Activated T-cell treated with anti-CD3 and anti-CD28 coated beads, Interleukin-2, amount 50 U/mL, for 4 hours (primary cell): ENCODE measurements at regions not wholly inside any gene's neighbourhood (a gene's known extent, or its start where the extent isn't known, plus 50 kb on each side); places are given as distances from the start of the nearest gene placed in this dataset.
"Not testable (repeated sequence)": the region's sequence is repeated elsewhere in the genome, so short reads cannot be mapped to it uniquely, and the experiment has no call there.

Experiments
- ATAC-seq, 2 donors: fragments of 200-7000 bp; cut with Tn5 transposase; one replicate each; pipeline ENCODE4 v1.10.0; 2021
- DNase-seq: peaks from one replicate; pipeline ENCODE4 v3.0.0-alpha.2; 2020
- H3K27me3 Mint-ChIP-seq: one replicate; pipeline ENCODE4 v1.8.0; 2021; ENCODE audit warnings: low read depth, mixed read lengths
- H3K36me3 Mint-ChIP-seq: one replicate; pipeline ENCODE4 v1.8.0; 2022; ENCODE audit warnings: mixed read lengths; ENCODE audit not compliant: insufficient read depth
- H3K4me1 Mint-ChIP-seq: one replicate; pipeline ENCODE4 v1.8.0; 2021; ENCODE audit warnings: low read depth, mixed read lengths
- H3K4me3 Mint-ChIP-seq: one replicate; pipeline ENCODE4 v1.8.0; 2021; ENCODE audit warnings: mild to moderate bottlenecking, moderate library complexity, mixed read lengths
- H3K9me3 Mint-ChIP-seq: one replicate; pipeline ENCODE4 v1.8.0; 2021; ENCODE audit warnings: mixed read lengths

DNA sequence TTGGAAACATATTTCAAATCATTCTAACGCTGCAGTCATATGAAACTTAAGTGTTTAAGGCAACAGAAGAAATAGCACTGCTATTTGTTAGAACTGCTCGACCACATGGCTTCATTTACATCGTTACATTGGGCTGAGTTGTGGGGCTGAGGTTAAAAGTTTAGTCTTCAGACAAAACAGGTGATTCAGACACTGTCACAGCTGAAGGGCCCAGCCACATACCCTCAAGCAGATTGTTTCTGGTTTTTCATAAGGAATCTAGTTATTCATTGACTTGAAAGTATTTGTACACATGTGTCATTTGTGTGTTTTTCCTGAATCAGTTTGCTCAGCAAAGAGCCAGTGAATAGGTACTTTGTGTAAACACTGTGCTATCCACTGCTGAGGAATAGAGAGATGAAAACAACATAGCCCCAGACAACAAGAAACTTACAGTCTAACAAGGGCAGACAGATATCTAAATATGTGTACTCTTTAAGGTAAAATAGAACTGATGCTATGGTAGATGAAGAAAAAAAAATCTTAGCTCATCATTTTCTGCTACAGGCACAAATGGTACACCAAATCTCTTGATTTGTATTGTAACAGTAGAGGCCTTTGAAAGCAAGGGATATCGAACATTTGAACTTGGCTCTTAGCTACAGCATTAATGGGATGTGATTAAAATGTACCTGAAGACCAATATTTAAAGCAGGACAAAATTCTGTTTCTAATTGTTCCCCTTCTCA lies 357.6 kb upstream of the RPS23 start:
- no peak overlapping the region for H3K4me3 Mint-ChIP-seq
- DNase-seq = no peak
- H3K36me3 Mint-ChIP-seq = no peaks in the 10 kb centered on the region
- H3K27me3 Mint-ChIP-seq = no peaks in the 10 kb centered on the region
- peak; percentile 82 to 83 for ATAC-seq
- H3K4me1 Mint-ChIP-seq = no peaks in the 10 kb centered on the region
- no peaks in the 10 kb centered on the region for H3K9me3 Mint-ChIP-seq

DNA sequence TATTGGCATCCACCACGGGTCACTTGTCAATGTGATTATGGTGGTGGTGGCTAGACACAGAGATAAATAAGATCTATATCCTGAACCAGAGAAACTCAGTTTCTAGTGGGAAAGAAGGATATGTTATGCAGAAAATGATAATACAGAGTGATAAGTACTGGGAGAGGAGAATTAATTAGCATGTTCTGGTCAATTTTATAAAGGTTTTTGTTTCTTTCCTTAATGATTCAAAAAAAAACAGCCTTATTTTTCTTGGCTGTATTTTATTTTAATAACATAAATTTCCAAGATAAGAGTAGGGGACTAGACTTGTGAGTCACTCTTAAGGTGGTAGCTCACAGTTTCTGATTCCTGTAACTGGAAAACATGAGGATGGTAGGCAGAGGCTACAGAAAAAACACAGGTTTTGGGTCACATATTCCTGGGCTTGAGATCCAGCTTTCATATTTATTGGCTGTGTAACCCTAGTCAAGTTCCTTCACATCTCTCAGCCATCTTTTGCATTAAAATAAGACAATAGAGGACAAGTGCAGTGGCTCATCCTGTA lies 350.3 kb upstream of the RPS23 start:
- no peak for DNase-seq
- no peak for ATAC-seq
- Mint-ChIP-seq H3K4me1 (no peaks in the 10 kb centered on the region), H3K27me3 (no peaks in the 10 kb centered on the region), H3K36me3 (no peaks in the 10 kb centered on the region), H3K4me3 (no peak overlapping the region), H3K9me3 (no peaks in the 10 kb centered on the region)

- H3K27me3 Mint-ChIP-seq = not testable (repeated sequence)
Measured at GRCh38 chr5:82626905-82627591, 348.9 kb upstream of the RPS23 start.

GRCh38 chr5:82626012-82626411 lies 347.9 kb upstream of the RPS23 start:
- ATAC-seq, DNase-seq, H3K27me3 Mint-ChIP-seq, H3K4me1 Mint-ChIP-seq, H3K9me3 Mint-ChIP-seq, H3K4me3 Mint-ChIP-seq, H3K36me3 Mint-ChIP-seq: not testable (repeated sequence)

More at GRCh38 chr5:82626905-82627591, 348.9 kb upstream of the RPS23 start:
- not testable (repeated sequence) for ATAC-seq, DNase-seq, H3K36me3 Mint-ChIP-seq, H3K9me3 Mint-ChIP-seq, H3K4me1 Mint-ChIP-seq, H3K4me3 Mint-ChIP-seq

DNA sequence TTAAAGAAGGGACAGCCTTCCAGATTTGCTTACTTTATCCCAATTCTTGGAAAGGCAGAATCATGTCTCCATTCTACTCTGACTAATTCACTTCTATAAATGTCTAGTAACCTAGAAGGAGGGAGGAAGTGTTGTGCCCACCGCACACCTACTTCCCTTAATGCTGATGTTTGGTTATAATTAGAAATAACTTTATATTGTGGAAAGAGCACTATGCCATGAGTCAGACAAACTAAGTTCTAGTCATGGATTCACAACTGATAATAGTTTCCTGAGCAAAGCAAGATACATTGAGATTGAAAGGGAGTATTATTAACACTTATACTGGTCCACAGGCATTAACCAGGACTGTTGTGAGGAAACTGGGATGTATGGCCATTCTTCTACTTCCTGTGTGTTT lies 345.9 kb upstream of the RPS23 start:
- H3K4me3 Mint-ChIP-seq = no peak overlapping the region
- ATAC-seq = no peak
- no peaks in the 10 kb centered on the region for H3K27me3 Mint-ChIP-seq
- peaks cover under 1% of the 10 kb centered on the region for H3K9me3 Mint-ChIP-seq
- no peak for DNase-seq
- H3K4me1 Mint-ChIP-seq = no peaks in the 10 kb centered on the region
- H3K36me3 Mint-ChIP-seq = no peaks in the 10 kb centered on the region

DNA sequence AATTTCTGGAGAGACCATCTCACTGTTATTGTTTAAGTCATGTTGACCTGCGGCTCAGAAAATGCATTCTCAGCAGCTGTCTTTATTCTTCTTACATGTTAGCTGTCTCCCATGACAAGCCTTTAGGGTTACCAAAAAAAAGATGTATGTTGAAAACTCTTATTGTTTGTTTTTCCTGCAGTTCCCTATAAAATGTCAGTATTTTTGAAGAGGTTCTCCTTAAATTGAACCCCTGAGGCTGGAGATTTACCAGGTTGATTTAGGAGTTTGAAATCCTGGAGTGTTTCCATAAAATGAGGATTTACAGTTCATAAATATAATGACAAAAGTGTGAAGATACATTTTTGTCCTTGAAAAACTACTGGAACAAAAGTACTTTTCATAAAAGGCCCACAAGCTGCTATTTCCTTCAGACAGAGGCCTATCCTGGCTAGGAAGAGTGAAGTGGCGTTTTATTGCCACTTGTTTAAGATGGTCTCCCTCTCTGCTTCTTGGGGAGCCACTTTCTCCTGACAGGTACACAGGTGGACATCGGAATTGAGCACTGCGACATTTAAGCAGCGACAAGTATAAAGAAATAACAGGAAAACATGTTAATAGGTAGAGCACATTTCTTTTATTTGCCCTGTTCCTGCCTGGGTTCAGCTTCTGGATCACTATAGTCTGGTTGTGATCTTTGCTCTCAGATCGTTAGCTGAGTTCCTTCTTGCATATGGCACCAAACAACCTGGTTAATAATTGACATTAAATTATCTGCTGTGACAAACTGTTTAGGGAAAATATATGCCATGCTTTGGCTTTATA lies 344.8 kb upstream of the RPS23 start:
- peaks cover 6% of the 10 kb centered on the region for H3K9me3 Mint-ChIP-seq
- no peaks in the 10 kb centered on the region for H3K27me3 Mint-ChIP-seq

GRCh38 chr5:82622205-82622604 lies 344.1 kb upstream of the RPS23 start:
- H3K36me3 Mint-ChIP-seq = no peaks in the 10 kb centered on the region
- H3K9me3 Mint-ChIP-seq = peaks cover 6% of the 10 kb centered on the region
- no peak for DNase-seq
- H3K4me1 Mint-ChIP-seq = no peaks in the 10 kb centered on the region
- ATAC-seq = no peak
- no peaks in the 10 kb centered on the region for H3K27me3 Mint-ChIP-seq
- H3K4me3 Mint-ChIP-seq = no peak overlapping the region

More for the DNA sequence above, 344.8 kb upstream of the RPS23 start:
- Mint-ChIP-seq H3K36me3 (no peaks in the 10 kb centered on the region), H3K4me3 (no peak overlapping the region), H3K4me1 (no peaks in the 10 kb centered on the region)
- ATAC-seq (no peak), DNase-seq (no peak)

DNA sequence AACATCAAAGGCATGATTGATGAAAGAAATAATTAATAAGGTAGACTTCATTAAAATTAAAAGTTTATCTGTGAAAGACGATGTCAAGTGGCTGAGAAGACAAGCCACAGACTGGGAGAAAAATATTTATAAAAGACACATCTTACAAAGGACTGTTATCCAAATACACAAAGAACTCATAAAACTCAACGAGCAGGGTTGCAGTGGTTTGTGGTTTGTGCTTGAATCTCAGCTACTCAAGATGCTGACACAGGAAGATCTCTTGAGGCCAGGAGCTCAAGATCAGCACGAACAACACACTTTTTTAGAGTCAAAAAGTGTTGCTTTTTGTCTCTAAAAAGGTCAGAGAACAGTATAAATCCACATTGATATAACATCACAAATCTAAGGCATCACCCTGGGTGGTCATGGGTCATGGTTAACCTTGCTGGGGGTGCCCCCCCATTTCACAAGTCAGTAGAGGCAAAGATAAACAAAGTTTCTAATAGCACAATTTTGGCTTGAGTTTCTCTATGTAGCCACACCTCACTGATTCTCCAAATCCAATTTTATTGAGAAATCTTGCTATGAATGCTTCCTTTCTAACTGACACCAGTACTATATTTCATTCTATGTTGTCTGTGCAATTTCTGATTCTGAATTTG lies 342.9 kb upstream of the RPS23 start:
- H3K4me3 Mint-ChIP-seq = no peak overlapping the region
- no peak for DNase-seq
- no peak for ATAC-seq

DNA sequence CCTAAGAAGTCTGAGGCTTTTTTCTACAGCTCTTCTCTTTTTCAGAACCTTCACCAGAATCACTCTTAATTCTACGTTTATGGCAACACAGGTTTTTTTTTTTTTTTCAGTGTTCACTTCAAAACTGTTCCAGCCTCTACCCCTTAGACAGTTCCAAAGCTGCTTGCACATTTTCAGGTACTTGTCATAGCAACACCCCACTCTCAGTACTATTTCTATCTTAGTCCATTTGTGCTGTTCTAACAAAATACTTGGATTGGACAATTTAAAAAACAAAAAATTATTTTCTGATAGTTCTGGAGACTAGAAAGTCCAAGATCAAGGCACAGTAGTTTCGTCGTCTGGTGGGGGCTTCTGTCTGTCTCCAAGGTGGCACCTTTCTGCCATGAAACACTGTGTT lies 340.9 kb upstream of the RPS23 start:
- Mint-ChIP-seq H3K36me3 (no peaks in the 10 kb centered on the region), H3K4me1 (no peaks in the 10 kb centered on the region), H3K27me3 (no peaks in the 10 kb centered on the region), H3K9me3 (peaks cover 6% of the 10 kb centered on the region), H3K4me3 (no peak overlapping the region)
- no peak for ATAC-seq
- DNase-seq = no peak

More for the DNA sequence above, 342.9 kb upstream of the RPS23 start:
- Mint-ChIP-seq H3K4me1 (no peaks in the 10 kb centered on the region), H3K27me3 (no peaks in the 10 kb centered on the region), H3K9me3 (peaks cover 6% of the 10 kb centered on the region), H3K36me3 (no peaks in the 10 kb centered on the region)

DNA sequence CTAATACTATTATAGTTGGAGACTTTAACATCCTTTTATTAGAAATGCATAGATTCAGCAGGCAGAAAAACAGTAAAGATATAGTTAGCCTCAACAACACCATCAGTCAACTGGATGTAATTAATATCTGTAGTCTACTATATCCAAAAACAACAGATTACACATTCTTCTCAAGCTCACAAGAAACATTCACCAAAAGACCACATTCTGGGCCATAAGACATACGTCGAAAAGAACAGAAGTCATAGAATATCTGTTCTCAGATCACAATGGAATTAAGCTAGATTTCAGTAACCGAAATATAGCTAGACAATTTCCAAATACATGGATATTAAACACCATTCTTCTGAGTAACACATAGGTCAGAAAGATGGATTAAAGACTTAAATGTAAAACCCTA lies 336.6 kb upstream of the RPS23 start:
- Mint-ChIP-seq H3K4me1 (no peaks in the 10 kb centered on the region), H3K9me3 (peaks cover 14% of the 10 kb centered on the region), H3K4me3 (no peak overlapping the region), H3K27me3 (peaks cover 5% of the 10 kb centered on the region), H3K36me3 (no peaks in the 10 kb centered on the region)
- ATAC-seq (no peak), DNase-seq (no peak)

DNA sequence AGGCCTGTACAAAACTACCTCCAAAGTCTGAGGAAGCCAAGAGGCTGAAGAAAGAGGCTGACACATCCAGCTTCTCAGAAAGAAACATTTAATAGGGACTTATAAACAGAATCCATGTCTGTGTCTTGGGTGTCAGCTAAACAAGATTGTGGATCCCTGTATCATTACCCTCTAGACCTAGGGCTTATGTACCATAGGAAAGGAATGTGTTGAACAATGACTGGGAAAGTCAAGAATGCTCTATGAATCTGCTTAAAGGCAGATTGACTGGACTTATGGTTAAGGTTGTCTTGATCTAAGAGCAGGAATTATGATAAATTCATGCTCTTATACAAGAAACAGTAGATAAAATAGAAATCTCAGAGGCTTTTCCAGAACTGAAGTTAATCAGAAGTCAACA lies 335.7 kb upstream of the RPS23 start:
- no peak overlapping the region for H3K4me3 Mint-ChIP-seq
- H3K4me1 Mint-ChIP-seq = no peaks in the 10 kb centered on the region
- peaks cover 12% of the 10 kb centered on the region for H3K9me3 Mint-ChIP-seq
- no peak for DNase-seq
- H3K27me3 Mint-ChIP-seq = peaks cover 5% of the 10 kb centered on the region
- H3K36me3 Mint-ChIP-seq = no peaks in the 10 kb centered on the region
- no peak for ATAC-seq

- Mint-ChIP-seq H3K4me1 (no peaks in the 10 kb centered on the region), H3K27me3 (peaks cover 5% of the 10 kb centered on the region), H3K9me3 (peaks cover 16% of the 10 kb centered on the region), H3K36me3 (no peaks in the 10 kb centered on the region), H3K4me3 (no peak overlapping the region)
- DNase-seq (no peak), ATAC-seq (no peak)
Measured at GRCh38 chr5:82610686-82611085, 332.5 kb upstream of the RPS23 start.

DNA sequence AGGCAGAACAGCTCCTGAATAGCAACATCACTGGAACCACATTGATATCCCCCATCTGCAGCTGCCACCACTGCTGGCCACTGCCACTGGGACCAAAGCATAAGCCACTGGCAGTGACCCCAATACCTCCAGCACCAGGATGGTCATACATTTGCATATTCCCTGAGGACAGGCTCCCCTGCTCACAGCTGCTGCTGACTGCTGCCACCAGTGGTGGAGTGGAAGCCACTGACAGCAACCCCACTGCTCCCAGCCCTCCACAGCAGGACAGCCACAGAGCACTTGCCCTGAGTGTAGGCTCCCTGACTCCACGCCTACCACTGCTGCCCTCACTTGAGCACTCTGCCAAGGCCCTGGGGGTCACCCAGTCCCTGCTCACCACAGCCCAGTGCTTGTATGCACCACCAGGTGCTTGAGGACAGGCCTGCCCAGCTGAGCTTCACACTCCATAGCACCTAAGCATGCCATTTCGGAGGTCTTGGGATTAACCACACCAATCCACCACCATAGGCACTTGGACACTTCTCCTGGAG lies 327.4 kb upstream of the RPS23 start:
- DNase-seq (no peak), ATAC-seq (no peak)
- Mint-ChIP-seq H3K27me3 (peaks cover 2% of the 10 kb centered on the region), H3K9me3 (peaks cover 13% of the 10 kb centered on the region), H3K36me3 (no peaks in the 10 kb centered on the region), H3K4me3 (no peak overlapping the region), H3K4me1 (no peaks in the 10 kb centered on the region)
